Sigmoid colon (tissue), 4 donors: ENCODE measurements at regions not wholly inside any gene's neighbourhood (a gene's known extent, or its start where the extent isn't known, plus 50 kb on each side); places are given as distances from the start of the nearest gene placed in this dataset.

Experiments used
- POLR2AphosphoS5 ChIP-seq, 4 donors: sonication (generic); formaldehyde crosslinking; IDR thresholded peaks; one replicate each; pipeline ENCODE4 v1.6.1; 2017; ENCODE audit warnings: antibody characterized with exemption in 4 of 4
- TF ChIP-seq, protein P1 (sequence below), 4 experiments: fragments of 450-650 bp in 3 of 4; fragments of 200-600 bp in 1 of 4; IDR thresholded peaks; one replicate each; pipeline ENCODE4 v1.5.1; 2016 to 2019; ENCODE audit warnings: antibody characterized with exemption in 4 of 4, mild to moderate bottlenecking in 3 of 4, moderate library complexity in 2 of 4

GRCh38 chrX:26352891-26353430 lies 137.0 kb downstream of the MAGEB5 start:
- TF ChIP-seq, protein P1, sequence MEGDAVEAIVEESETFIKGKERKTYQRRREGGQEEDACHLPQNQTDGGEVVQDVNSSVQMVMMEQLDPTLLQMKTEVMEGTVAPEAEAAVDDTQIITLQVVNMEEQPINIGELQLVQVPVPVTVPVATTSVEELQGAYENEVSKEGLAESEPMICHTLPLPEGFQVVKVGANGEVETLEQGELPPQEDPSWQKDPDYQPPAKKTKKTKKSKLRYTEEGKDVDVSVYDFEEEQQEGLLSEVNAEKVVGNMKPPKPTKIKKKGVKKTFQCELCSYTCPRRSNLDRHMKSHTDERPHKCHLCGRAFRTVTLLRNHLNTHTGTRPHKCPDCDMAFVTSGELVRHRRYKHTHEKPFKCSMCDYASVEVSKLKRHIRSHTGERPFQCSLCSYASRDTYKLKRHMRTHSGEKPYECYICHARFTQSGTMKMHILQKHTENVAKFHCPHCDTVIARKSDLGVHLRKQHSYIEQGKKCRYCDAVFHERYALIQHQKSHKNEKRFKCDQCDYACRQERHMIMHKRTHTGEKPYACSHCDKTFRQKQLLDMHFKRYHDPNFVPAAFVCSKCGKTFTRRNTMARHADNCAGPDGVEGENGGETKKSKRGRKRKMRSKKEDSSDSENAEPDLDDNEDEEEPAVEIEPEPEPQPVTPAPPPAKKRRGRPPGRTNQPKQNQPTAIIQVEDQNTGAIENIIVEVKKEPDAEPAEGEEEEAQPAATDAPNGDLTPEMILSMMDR (IDR thresholded peaks at IDR 0.05), result no peak
- no peak for TF ChIP-seq POLR2AphosphoS5 (IDR thresholded peaks at IDR 0.05)
